CD1c-positive myeloid dendritic cell (primary cell): ENCODE measurements at regions not wholly inside any gene's neighbourhood (a gene's known extent, or its start where the extent isn't known, plus 50 kb on each side); places are given as distances from the start of the nearest gene placed in this dataset.
A peak's percentile ranks its signal among the peaks of the same experiment; 100 is the strongest.

Experiments used
- DNase-seq: peaks from one replicate; pipeline ENCODE4 v3.0.0-alpha.2; 2016; ENCODE audit errors: extremely low spot score

GRCh38 chr3:5270666-5271371 lies 83.3 kb downstream of the EDEM1 start:
- no peak for DNase-seq

GRCh38 chr3:5271372-5271683 lies 83.8 kb downstream of the EDEM1 start:
- DNase-seq: peak; percentile 42

DNA sequence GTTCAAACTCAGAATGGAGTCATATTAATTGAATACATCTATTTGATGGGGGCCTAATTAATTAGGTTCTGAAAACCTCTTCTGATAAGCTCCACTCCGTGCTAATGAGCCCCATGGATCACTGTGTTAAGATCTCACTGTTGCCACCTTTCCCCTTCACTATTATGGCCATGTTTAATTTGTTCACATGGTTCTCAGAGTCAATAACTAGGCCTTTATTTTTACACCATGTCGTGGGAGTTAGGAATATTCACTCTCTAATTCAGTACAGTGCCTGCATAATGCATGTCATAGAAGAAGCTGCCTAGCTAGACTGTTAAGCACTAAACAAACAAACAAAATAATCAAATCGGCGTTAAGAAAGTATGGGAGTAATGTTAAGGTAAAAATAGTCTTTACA lies 84.9 kb downstream of the EDEM1 start:
- DNase-seq: no peak

GRCh38 chr3:5274091-5274490 lies 86.6 kb downstream of the EDEM1 start:
- no peak for DNase-seq

- DNase-seq: no peak
Measured at GRCh38 chr3:5275529-5275928, 88.0 kb downstream of the EDEM1 start.

DNA sequence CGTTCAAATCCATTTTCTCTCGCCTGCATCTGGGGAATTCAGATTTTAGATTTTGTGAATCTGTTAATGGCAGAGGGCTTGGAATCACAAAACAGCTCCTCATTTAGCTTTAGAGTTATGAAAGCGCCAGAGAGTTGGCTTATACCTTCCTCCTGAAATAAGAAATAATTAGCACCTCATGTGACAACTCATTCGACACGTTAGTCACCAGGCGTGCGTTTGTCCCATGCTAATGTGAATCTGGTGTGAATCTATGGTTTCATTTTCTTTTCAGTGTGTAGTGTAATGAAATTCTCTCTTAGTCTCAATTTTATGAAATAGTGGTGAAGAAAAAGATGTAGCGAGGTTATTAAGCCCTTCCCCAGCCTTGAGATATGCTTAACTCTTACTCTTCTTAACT lies 89.4 kb downstream of the EDEM1 start:
- no peak for DNase-seq

DNA sequence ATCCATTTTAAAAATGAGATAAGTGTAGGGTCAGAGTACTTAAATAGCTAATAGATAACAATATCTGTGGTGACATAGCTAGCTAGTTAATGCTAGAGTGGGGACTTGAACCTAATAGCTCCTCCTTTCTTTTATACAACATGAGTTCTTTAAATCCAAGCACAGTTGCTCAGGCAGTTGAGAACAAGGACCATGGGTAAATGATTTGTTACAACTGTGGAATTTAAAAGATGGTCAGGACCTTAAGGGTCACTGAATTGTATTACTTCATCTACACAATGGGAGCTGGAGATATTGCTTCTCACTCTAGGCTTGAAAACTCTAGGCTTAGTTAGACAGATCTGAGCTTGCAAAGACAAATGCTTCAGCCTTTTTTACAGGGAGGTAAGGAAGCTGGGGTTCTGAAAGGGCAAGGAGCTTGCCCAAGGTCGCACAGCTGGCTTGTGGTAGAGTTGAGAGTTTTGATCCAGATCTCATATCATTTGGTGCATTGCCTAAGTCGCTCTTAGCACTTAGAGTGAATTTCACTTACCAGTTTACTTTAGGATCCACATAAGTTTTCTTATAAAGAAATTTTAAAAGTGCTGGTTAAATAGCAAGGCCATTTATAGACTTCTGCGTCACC lies 90.2 kb downstream of the EDEM1 start:
- DNase-seq: no peak

- DNase-seq: no peak
Measured at GRCh38 chr3:5278666-5279065, 91.2 kb downstream of the EDEM1 start.

DNA sequence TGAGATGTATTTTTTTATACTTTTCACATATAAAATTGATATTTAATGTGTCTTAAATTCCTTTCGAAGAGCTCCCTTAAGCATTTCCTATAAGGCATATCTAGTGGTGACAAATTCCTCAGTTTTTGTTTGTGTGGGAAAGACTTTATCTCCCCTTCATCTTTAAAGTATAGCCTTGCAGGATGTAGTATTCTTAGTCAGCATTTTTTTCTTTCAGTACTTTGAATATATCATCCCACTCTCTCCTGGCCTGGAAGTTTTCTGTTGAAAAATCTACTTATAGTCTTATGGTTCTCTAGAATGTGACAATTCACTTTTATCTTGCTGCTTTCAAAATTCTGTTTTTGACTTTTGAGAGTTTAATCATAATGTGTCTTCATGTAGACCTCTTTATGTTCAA lies 95.2 kb downstream of the EDEM1 start:
- no peak for DNase-seq

- DNase-seq: no peak
Measured at GRCh38 chr3:5285439-5285838, 97.9 kb downstream of the EDEM1 start.

GRCh38 chr3:5290915-5291314 lies 103.4 kb downstream of the EDEM1 start:
- DNase-seq: no peak

DNA sequence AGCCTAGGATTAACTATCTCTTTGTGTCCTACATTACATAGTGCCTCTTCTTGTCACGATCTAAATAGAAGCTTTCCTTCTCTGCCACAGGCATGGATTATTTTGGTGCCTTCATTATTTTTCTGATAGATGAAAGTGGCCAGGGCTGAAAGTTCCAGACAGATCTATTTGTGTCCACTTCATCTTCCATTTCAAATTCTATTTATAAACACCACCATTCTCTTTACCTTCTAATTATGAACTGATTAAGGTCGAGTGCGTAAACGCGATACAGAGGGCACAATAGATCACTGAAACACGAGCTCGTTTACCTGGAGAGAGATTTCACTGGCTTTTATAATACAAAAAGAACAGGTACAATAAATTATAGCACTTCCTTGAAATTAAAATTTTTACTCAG lies 105.0 kb downstream of the EDEM1 start:
- no peak for DNase-seq

DNA sequence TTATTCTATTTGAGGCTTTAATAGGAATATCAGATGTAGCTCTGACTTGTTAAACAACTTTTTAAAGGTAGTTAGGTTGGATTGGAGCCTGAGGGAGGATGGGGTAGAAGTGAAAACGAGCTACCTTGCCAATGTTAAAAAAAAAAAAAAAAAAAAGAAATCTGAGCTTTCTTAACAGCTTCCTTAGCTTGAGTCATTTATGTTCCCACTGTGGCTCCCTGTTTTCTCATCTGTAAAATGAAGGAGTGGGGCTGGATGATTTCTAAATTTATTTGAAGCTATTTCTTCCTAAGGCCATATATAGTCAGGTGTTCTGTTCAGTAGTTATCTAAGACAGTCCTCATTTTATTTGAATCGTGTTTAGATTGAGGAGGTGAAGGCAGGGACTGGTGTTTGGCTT lies 105.7 kb downstream of the EDEM1 start:
- no peak for DNase-seq

GRCh38 chr3:5294356-5294755 lies 106.8 kb downstream of the EDEM1 start:
- DNase-seq: no peak

- no peak for DNase-seq
Measured at GRCh38 chr3:5295191-5295690, 107.7 kb downstream of the EDEM1 start.

DNA sequence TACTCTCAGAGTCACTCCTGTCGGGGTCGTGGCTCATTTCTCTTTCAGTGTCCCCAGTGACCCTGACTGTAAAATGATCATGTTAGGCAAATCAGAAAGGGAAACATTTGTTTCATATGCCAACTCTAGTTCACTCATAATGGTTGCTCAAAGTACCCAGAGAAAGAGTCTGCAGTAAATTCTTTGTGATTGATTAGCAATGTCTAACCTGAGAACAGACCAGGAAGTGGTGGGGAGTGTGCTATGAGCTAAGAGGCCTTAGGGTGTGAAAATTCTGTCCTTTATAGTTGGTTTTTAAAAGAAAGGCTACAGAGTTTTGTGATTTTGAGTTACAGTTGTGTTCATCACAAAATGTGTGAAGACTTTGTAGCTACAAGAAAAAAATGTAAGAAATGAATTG lies 108.9 kb downstream of the EDEM1 start:
- DNase-seq: no peak

DNA sequence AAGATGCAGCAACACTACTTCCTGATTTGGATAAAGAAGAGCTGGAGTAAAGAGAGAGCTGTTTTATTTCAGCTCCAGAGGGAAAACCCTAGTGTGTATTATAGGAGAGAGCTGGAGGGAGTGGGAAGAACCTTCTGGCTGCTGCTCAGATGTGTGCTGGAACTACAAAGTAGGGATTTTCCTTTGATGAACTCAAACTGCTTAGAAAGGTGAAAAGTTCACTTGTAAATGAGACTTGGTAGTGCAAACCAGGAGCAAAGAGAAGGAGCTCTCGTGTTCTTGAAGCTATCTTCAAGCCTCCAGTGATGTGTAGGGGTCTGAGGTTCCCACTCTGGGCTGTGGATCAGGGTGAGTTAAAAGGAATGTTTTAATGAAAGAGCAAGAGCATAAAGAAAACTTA lies 110.4 kb downstream of the EDEM1 start:
- no peak for DNase-seq

- peak; percentile 51 for DNase-seq
Measured at GRCh38 chr3:5298453-5298852, 110.9 kb downstream of the EDEM1 start.

DNA sequence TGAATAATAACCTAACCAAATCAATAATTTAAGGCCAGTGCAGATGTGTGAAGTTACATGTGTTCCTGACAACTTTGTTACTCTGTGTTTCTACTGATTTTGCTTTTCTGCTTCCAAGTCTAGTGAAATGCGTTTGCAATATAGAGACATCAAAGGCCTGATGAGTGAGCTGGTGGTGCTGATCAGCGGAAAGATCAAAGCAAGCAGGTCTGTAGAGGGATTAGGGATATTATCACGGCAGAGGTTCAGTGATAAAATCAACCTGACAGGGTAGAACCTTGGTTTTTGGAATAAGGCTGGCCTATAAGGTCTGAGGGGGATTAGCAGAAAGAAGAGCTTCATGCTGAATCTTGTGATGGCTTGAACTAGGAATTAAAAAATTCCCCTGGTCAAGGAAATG lies 111.7 kb downstream of the EDEM1 start:
- no peak for DNase-seq

DNA sequence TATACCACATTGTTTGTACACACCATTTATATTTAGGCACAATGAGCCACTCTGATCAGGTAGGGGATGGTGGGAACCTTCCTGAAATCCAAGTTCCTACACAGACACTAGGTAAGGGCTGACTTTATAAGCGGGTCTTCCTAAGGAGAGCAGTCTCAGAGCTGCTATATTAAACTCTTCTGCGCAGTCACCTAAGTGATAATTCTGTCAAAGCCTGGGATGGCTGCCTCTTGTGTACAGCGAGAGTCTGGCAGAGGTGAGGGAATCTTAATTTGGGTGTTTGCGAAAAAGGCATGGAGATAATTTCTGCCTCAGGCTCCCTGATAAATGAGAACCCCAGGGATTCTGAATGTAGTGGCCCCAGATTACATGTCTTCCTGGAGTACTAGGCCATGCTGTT lies 113.1 kb downstream of the EDEM1 start:
- DNase-seq: no peak

DNA sequence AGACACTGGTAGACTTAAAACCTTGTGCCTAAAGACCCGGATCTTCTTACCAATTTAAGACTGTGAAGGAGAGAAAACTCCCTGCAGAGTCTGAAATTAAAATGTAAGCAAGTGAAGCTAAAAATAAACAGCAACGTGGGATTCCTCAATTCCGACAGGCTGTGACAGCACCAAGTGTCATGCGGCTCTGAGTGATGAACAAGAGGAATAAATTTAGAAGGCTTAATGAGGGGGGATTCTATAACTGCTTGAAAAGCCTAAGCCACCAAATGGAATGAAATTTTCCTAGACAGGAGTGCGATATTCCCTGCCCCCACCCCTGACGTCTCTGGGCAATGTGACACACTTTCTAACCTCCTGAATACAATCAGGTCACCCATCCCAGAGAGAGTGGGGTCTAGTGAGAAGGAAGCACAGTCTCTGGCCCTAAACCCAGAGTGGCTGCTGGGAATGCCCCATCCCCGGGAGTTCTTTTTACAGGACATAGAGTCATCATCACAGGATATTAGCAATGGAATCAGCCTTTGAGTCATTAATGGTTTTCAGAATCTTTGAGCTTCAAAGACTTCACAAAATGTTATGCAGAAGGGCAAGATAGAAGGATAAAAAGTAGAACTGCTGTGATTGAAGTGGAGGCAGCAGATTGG lies 114.3 kb downstream of the EDEM1 start:
- no peak for DNase-seq

DNA sequence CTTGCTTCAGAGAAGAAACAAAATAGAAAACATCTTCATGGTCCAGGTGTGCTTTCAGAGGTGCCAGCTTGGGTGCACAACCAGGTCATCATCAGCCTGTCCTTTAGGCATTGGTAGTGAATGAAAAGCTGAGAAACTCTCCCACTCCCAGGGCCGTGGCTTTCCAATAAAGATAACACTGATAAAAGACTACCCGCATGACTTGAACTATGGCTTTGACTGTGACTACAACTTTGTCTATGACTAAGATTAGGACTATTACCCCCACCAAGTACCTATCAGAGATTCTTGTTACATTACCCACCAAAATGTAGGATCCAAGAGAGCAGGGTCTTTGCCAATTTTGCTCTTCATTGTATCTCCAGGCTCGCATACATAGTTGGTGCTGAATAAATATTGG lies 115.2 kb downstream of the EDEM1 start:
- DNase-seq: no peak

GRCh38 chr3:5304188-5304587 lies 116.7 kb downstream of the EDEM1 start:
- DNase-seq: no peak
